ENCODE measurements at regions not wholly inside any gene's neighbourhood (a gene's known extent, or its start where the extent isn't known, plus 50 kb on each side); places are given as distances from the start of the nearest gene placed in this dataset.
A peak's percentile ranks its signal among the peaks of the same experiment; 100 is the strongest.
"Not testable (repeated sequence)": the region's sequence is repeated elsewhere in the genome, so short reads cannot be mapped to it uniquely, and the experiment has no call there.

DNA sequence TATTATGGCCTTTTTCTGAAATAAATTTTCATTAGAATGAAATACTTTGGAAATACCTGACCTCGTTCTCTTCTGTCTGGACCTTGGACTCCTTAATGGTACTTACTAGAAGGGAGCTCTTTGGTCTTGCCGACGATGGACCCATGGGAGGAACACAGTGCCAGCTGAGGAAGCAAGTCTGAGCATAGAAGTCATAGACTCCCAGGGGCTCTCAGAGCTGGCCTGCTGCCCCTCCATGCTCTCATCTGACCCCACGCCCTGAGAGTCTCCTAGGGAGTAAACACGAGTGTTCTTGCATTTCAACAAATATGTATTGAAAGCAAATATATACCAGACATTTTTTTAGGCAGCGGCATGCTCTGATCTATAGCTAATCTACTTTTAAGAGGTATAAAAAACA is 87.8 kb downstream of the PLEKHG1 start:
- Mint-ChIP-seq H3K27ac (no peak overlapping the region), H3K36me3 (ENCODE audit: low read depth) (no peaks in the 10 kb centered on the region), H3K4me3 (no peak overlapping the region), H3K4me1 (peaks cover 7% of the 10 kb centered on the region), H3K27me3 (no peaks in the 10 kb centered on the region)
- DNase-seq (no peak), ATAC-seq (no peak)
- no peaks in the 10 kb centered on the region for H3K9me3 ChIP-seq (ENCODE audit: control insufficient read depth, low read length, poor library complexity, severe bottlenecking)

DNA sequence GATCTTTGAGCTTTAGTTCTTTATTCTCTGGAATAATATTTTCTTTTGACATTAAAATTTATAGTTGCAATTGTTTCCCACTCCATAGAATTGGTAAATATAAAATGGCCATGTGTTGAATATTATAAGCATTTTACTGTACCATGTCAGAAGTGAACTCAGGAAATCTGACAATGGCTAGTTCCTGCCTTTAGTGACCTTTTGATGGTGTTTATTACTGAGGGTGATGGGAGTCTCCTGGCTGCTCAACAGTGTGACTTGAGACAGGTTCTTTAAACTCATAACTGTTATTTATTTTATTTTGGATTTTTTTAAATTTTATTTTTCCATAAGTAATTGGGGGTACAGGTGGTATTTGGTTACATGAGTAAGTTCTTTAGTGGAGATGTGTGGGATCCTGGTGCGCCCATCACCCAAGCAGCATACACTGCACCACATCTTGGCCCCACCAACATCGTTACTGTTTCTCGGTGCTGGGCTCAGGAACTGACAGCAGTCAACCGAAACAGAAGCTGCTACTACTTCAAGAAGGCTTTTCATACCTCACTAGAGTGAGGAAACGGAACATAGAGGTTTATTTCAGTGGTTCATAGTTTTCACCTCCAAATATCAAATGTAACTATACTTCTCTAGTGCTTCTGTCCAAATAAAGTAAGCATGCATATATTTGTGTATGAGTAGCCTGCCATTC is 90.4 kb downstream of the PLEKHG1 start:
- DNase-seq: no peak
- H3K27ac Mint-ChIP-seq: no peak overlapping the region
- H3K27me3 Mint-ChIP-seq: no peaks in the 10 kb centered on the region
- no peak overlapping the region for H3K4me3 Mint-ChIP-seq
- ATAC-seq: no peak
- H3K36me3 Mint-ChIP-seq (ENCODE audit: low read depth): no peaks in the 10 kb centered on the region
- no peaks in the 10 kb centered on the region for H3K9me3 ChIP-seq (ENCODE audit: control insufficient read depth, low read length, poor library complexity, severe bottlenecking)
- peaks cover 7% of the 10 kb centered on the region for H3K4me1 Mint-ChIP-seq

DNA sequence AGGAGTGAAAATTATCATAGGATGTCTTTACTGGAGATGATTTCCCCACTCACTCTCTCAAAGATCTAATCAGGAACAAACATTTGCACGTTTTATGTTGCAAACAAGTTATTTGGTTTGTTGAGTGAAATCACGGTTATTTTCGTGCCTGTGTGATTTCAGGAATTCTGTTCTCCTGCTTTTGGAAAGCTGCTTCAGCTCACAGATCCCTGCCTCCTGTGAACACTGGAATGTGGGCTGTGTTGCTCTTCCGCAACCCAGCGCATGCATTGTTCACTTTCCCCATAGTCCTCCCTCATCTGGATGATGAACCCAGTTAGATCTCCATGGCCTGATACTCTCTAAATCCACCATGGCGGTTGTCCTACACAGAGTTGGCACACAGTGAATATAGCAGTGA is 91.0 kb downstream of the PLEKHG1 start:
- H3K4me3 Mint-ChIP-seq: no peak overlapping the region
- ATAC-seq (no peak), DNase-seq (no peak)
- H3K27me3 Mint-ChIP-seq: no peaks in the 10 kb centered on the region
- no peaks in the 10 kb centered on the region for H3K36me3 Mint-ChIP-seq (ENCODE audit: low read depth)
- no peaks in the 10 kb centered on the region for H3K9me3 ChIP-seq (ENCODE audit: control insufficient read depth, low read length, poor library complexity, severe bottlenecking)
- peaks cover 3% of the 10 kb centered on the region for H3K4me1 Mint-ChIP-seq
- no peak overlapping the region for H3K27ac Mint-ChIP-seq

DNA sequence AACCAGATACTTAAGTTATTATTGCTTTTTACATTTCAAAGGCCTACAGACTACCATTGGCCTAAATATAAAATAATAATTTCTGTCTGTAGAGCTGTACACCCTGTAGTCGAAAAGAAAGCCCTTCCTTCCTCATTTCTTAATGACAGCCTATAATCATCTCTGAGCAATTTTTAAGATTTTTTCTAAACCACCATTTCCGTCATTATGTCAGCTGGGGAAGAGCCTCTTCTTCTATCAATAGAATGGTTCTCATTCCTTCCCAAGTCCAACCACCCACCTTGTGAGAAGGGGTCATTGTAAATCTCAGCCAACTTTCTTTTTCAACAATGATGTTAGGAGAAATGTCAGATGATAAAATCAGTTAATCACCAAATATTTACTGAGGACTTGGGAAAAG is 91.8 kb downstream of the PLEKHG1 start:
- Mint-ChIP-seq H3K4me1 (peaks cover 3% of the 10 kb centered on the region), H3K27ac (no peak overlapping the region), H3K27me3 (no peaks in the 10 kb centered on the region), H3K36me3 (ENCODE audit: low read depth) (no peaks in the 10 kb centered on the region), H3K4me3 (no peak overlapping the region)
- ATAC-seq: peak; percentile 54
- no peaks in the 10 kb centered on the region for H3K9me3 ChIP-seq (ENCODE audit: control insufficient read depth, low read length, poor library complexity, severe bottlenecking)
- no peak for DNase-seq

DNA sequence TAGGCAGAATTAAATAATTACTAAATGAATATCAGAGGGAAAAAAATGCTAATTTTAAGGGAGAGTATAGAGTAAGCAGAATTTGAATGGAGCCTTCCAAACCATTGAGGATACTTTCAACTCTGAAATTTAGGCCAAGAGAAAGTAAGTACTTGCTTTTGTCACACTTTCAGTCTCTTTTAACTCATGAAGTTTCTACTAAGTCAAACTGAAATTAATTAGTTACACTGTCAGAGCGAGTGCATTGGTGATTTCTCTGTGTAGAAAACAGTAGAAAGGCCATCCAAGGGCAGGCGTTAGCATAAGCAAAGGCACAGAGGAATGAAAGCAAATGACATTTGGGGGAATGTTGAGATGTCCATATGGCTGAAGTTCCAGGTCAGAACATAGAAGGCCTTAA is 92.9 kb downstream of the PLEKHG1 start:
- no peaks in the 10 kb centered on the region for H3K9me3 ChIP-seq (ENCODE audit: control insufficient read depth, low read length, poor library complexity, severe bottlenecking)
- peaks cover 10% of the 10 kb centered on the region for H3K27me3 Mint-ChIP-seq
- H3K36me3 Mint-ChIP-seq (ENCODE audit: low read depth): no peaks in the 10 kb centered on the region
- H3K4me3 Mint-ChIP-seq: no peak overlapping the region
- peaks cover 3% of the 10 kb centered on the region for H3K4me1 Mint-ChIP-seq
- DNase-seq: no peak
- H3K27ac Mint-ChIP-seq: no peak overlapping the region
- no peak for ATAC-seq

DNA sequence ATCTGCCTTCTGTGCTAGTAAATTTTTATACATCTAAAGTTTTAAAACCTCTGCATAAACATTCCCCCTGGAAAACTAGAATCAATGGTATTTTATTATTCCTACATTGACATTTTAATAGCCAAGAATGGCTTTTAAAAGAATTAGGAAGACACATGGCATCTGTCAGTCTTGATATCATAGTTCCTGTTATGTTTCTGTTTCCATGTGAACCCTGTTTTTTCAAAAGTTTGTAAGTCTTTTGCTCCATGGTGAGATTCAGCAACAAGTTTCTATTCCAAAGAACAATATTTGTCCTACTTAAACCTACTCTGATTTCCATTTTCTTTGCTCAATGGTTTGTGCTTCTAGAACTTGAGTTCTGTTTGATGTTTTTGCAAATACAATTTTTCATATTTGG is 95.2 kb downstream of the PLEKHG1 start:
- ATAC-seq: no peak
- Mint-ChIP-seq H3K36me3 (ENCODE audit: low read depth) (no peaks in the 10 kb centered on the region), H3K27ac (no peak overlapping the region), H3K27me3 (peaks cover 10% of the 10 kb centered on the region), H3K4me3 (no peak overlapping the region), H3K4me1 (no peaks in the 10 kb centered on the region)
- DNase-seq: no peak
- H3K9me3 ChIP-seq (ENCODE audit: control insufficient read depth, low read length, poor library complexity, severe bottlenecking): no peaks in the 10 kb centered on the region

DNA sequence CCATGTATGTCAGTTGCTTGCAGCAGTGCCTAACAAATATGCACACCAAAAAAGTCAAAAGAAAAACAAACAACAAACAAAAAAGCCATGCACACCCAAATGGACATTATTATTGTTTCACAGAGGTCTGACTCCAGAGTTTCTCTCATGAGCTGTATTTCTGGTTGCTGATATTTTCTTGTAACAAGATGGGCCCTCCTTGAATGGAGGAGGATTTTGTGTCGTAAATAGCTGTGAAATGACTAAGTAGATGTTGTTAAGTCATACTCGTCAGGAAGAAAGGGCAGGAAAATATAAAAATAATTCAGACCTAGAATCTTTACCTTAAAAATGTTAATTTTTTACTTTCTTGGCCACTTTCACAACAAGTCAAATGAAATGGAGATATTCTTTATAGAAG is 96.0 kb downstream of the PLEKHG1 start:
- DNase-seq: no peak
- Mint-ChIP-seq H3K36me3 (ENCODE audit: low read depth) (no peaks in the 10 kb centered on the region), H3K27ac (no peak overlapping the region), H3K27me3 (peaks cover 10% of the 10 kb centered on the region), H3K4me1 (no peaks in the 10 kb centered on the region), H3K4me3 (no peak overlapping the region)
- ATAC-seq: no peak
- no peaks in the 10 kb centered on the region for H3K9me3 ChIP-seq (ENCODE audit: control insufficient read depth, low read length, poor library complexity, severe bottlenecking)

DNA sequence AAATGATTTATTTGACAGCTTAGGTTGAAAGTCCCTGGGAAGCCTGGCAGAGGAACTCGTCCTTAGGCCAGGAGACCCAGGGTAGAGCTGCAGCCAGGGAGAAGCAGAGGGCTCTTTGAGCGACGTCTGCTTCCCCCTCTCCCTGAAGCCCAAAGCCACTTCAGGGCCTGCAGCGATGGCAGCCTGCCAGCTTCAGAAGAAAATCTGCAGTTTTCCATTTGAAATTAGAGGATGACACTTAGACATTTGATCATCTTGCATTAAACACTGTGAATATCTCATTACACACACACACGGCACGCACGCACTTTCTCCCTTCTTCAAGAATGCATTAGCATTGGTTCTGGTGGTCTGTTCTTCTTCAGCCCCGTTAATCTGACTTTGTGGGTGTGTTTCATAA is 96.5 kb downstream of the PLEKHG1 start:
- peaks cover 10% of the 10 kb centered on the region for H3K27me3 Mint-ChIP-seq
- no peak overlapping the region for H3K4me3 Mint-ChIP-seq
- no peak for DNase-seq
- no peaks in the 10 kb centered on the region for H3K36me3 Mint-ChIP-seq (ENCODE audit: low read depth)
- H3K9me3 ChIP-seq (ENCODE audit: control insufficient read depth, low read length, poor library complexity, severe bottlenecking): no peaks in the 10 kb centered on the region
- H3K4me1 Mint-ChIP-seq: no peaks in the 10 kb centered on the region
- no peak overlapping the region for H3K27ac Mint-ChIP-seq
- no peak for ATAC-seq

DNA sequence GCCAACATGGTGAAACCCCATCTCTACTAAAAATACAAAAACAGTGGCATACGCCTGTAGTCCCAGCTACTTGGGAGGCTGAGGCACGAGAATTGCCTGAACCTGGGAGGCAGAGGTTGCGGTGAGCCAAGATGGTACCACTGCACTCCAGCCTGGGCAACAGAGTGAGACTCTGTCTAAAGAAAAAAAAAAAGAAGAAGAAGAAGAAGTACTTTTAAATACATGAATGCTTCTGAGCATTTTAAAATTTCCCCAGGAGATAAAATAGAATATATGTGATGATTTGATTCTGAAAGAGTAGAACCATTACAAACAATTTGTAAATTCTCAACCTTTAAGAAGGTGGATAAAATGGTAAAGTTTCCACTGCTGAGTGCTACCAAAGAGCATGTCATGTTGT is 97.2 kb downstream of the PLEKHG1 start:
- not testable (repeated sequence) for ATAC-seq; H3K4me3 Mint-ChIP-seq; DNase-seq; H3K4me1 Mint-ChIP-seq; H3K36me3 Mint-ChIP-seq (ENCODE audit: low read depth); H3K9me3 ChIP-seq (ENCODE audit: control insufficient read depth, low read length, poor library complexity, severe bottlenecking)
- peak overlapping the region; percentile 34 for H3K27ac Mint-ChIP-seq
- peaks cover 10% of the 10 kb centered on the region for H3K27me3 Mint-ChIP-seq

DNA sequence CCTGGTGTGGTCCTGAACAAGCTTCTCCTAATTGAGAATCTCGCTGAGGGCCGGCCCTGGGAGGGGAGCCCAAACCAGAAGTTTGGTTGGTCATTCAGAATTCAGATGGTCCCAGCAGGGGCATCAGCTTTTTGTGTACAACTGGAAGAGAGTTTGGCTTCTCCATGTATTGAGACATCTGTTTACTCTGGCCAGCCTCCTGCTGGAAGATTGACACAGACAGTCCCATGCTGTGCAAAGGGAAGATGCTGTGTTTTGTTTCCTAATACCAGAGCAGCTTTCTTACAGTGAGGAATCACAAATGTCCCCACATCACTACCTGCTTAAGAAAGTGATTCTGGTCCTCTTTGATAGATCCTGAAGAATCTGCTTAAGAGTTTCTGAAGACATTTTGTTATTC is 97.8 kb downstream of the PLEKHG1 start:
- ATAC-seq (no peak), DNase-seq (no peak)
- no peak overlapping the region for H3K27ac Mint-ChIP-seq
- H3K27me3 Mint-ChIP-seq: peaks cover 10% of the 10 kb centered on the region
- no peaks in the 10 kb centered on the region for H3K36me3 Mint-ChIP-seq (ENCODE audit: low read depth)
- no peaks in the 10 kb centered on the region for H3K9me3 ChIP-seq (ENCODE audit: control insufficient read depth, low read length, poor library complexity, severe bottlenecking)
- H3K4me1 Mint-ChIP-seq: no peaks in the 10 kb centered on the region
- H3K4me3 Mint-ChIP-seq: no peak overlapping the region

DNA sequence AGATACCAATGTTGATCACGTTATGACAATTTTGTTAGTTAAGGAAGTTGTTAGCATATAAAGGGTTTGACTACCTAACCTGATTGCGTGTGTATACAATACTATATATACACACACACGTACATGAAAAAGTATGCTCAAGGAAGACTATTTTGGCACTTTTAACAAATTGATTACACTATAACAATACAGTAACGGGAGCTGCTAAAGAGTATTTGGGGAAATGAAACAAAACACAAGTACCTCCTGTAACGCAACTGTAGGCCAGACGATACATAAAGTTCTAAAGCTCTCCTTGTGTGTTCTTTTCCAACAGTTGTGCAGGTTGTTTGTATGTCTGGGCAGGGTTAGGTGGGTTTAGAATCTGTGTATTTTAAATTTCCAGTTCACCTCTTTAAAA is 98.7 kb downstream of the PLEKHG1 start:
- no peak overlapping the region for H3K27ac Mint-ChIP-seq
- H3K9me3 ChIP-seq (ENCODE audit: control insufficient read depth, low read length, poor library complexity, severe bottlenecking): no peaks in the 10 kb centered on the region
- H3K36me3 Mint-ChIP-seq (ENCODE audit: low read depth): no peaks in the 10 kb centered on the region
- ATAC-seq: no peak
- no peak overlapping the region for H3K4me3 Mint-ChIP-seq
- no peak for DNase-seq
- H3K4me1 Mint-ChIP-seq: no peaks in the 10 kb centered on the region
- H3K27me3 Mint-ChIP-seq: peaks cover 10% of the 10 kb centered on the region

DNA sequence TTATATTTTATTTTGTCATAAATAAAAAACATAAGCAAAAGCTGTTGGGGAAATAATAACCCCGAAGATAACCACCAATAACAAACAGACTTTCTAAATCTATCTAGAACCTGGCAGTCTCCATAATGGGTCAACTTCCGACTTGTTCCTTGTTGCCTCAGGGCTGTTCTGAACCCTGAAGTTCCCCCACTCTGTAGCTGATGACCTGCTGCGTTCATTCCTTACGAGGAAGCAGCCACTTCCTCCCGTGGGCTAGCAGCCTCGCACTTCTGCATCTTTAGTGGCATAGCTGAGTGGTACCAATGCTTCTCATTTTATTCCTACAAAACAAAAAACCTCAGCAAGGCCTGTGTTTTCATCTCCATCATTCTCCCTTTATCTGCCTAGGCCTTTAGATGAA is 103.0 kb downstream of the PLEKHG1 start:
- peaks cover 2% of the 10 kb centered on the region for H3K36me3 Mint-ChIP-seq (ENCODE audit: low read depth)
- no peaks in the 10 kb centered on the region for H3K27me3 Mint-ChIP-seq
- no peaks in the 10 kb centered on the region for H3K9me3 ChIP-seq (ENCODE audit: control insufficient read depth, low read length, poor library complexity, severe bottlenecking)
- H3K4me3 Mint-ChIP-seq: no peak overlapping the region
- H3K27ac Mint-ChIP-seq: no peak overlapping the region
- peaks cover 2% of the 10 kb centered on the region for H3K4me1 Mint-ChIP-seq
- DNase-seq: no peak
- ATAC-seq: peak; percentile 33

DNA sequence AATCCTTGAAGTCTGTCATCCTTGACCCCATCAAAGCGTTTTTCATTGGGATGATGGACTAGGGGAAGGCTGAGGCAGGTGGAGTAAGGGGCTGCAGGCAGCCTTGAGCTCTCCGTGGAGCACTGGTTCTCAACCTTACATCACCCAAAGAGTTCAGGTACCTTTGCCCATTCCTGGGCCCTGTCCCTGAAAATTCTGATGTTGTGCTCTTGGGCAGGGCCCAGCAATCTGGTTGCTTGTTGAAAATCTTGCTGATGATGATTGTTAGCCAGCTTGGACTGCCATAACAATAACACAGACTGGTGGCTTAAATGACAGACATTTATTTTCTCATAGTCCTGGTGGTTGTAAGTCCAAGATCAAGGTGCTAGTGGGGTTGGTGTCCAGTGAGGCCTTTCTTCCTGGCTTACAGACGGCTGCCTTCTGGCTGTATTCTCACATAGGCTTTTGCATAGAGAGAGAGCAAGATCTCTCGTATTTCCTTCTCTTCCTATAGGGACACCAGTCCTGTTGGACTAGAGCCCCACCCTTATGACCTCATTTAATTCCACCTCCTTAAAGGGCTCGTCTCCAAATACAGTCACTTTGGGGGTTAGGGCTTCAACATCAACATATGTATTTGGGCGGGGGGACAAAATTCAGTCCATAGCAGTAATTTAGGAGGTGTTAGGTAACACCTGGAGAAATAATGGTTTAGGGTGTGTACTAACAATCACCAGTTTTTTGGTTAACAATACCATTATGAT is 104.9 kb downstream of the PLEKHG1 start:
- ATAC-seq (no peak), DNase-seq (no peak)
- peaks cover 2% of the 10 kb centered on the region for H3K36me3 Mint-ChIP-seq (ENCODE audit: low read depth)
- H3K4me3 Mint-ChIP-seq: no peak overlapping the region
- H3K27me3 Mint-ChIP-seq: peaks cover 5% of the 10 kb centered on the region
- H3K27ac Mint-ChIP-seq: peak overlapping the region; percentile 1
- peaks cover 4% of the 10 kb centered on the region for H3K4me1 Mint-ChIP-seq
- H3K9me3 ChIP-seq (ENCODE audit: control insufficient read depth, low read length, poor library complexity, severe bottlenecking): no peaks in the 10 kb centered on the region

DNA sequence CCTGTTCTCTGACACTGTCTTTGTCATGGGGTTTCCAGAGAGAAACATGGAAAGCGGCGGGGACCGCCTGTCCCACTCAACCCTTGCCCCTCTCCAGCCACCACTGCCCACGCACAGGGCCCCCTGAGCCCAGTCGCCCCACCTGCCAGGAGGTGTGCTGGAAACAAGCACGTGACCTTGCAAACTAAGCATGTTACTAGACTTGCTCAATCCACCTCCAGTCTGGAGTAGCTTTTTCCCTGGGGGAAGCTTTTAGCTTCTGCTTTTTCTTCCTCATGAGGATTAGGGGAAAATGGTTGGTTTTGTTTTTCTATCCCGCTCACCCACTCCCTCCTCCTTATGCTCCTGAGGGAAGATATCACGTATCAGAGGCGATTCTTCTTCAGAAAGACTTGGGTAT is 105.7 kb downstream of the PLEKHG1 start:
- H3K36me3 Mint-ChIP-seq (ENCODE audit: low read depth): peaks cover 2% of the 10 kb centered on the region
- H3K4me1 Mint-ChIP-seq: peaks cover 4% of the 10 kb centered on the region
- no peak overlapping the region for H3K27ac Mint-ChIP-seq
- no peaks in the 10 kb centered on the region for H3K9me3 ChIP-seq (ENCODE audit: control insufficient read depth, low read length, poor library complexity, severe bottlenecking)
- peaks cover 5% of the 10 kb centered on the region for H3K27me3 Mint-ChIP-seq
- H3K4me3 Mint-ChIP-seq: no peak overlapping the region
- ATAC-seq: no peak
- no peak for DNase-seq
